Astrocyte of the cerebellum (primary cell): ENCODE measurements at regions not wholly inside any gene's neighbourhood (a gene's known extent, or its start where the extent isn't known, plus 50 kb on each side); places are given as distances from the start of the nearest gene placed in this dataset.

Experiments
- DNase-seq: peaks from one replicate; pipeline ENCODE4 v3.0.0-alpha.2; 2011; ENCODE audit warnings: low read depth
- H3K4me3 ChIP-seq: 2 replicates; pipeline ENCODE4 v1.5.1; 2011; ENCODE audit warnings: mild to moderate bottlenecking, low read depth, low read length, moderate library complexity
- CTCF ChIP-seq: IDR thresholded peaks from 2 replicates; pipeline ENCODE4 v1.5.1; 2012; ENCODE audit warnings: low read length, low read depth, moderate library complexity, mild to moderate bottlenecking; ENCODE audit errors: missing control alignments
- in situ Hi-C: cut with HindIII; loops from 2 replicates; pipeline ENCODE4 v1.10.0; 2017; ENCODE audit warnings: low sequenced_read_pairs

GRCh38 chr4:108219998-108220397, 51.3 kb upstream of the LEF1 start:
- no peak overlapping the region for H3K4me3 ChIP-seq
- DNase-seq = no peak
- in situ Hi-C loops = no loop called here
- TF ChIP-seq CTCF = no peak
